Calu3 (cell line): ENCODE measurements at regions not wholly inside any gene's neighbourhood (a gene's known extent, or its start where the extent isn't known, plus 50 kb on each side); places are given as distances from the start of the nearest gene placed in this dataset.

Experiments used
- BruUV-seq: library from RNA; stranded (reverse); fragments of 400-500 nt; replicated peaks from 2 replicates; lab custom pipeline; 2021; lab: Mats Ljungman, UMichigan
- CTCF ChIA-PET: fragments of 300-600 bp; sonication (Branson Sonifier 250); formaldehyde crosslinking; loops from one replicate; lab custom pipeline; 2022; ENCODE audit warnings: antibody characterized with exemption; lab: Charles Lee
- DNase-seq: peaks from one replicate; pipeline ENCODE4 v3.0.0; 2022
- H3K27ac Mint-ChIP-seq: one replicate; pipeline ENCODE4 v1.8.0; 2022; ENCODE audit warnings: mixed read lengths; ENCODE audit not compliant: unreplicated experiment
- H3K27me3 Mint-ChIP-seq: one replicate; pipeline ENCODE4 v1.8.0; 2022; ENCODE audit warnings: mixed read lengths; ENCODE audit not compliant: unreplicated experiment
- H3K36me3 Mint-ChIP-seq: one replicate; pipeline ENCODE4 v1.8.0; 2022; ENCODE audit warnings: mild to moderate bottlenecking, moderate library complexity, mixed read lengths; ENCODE audit not compliant: insufficient read depth, unreplicated experiment
- H3K4me1 Mint-ChIP-seq: one replicate; pipeline ENCODE4 v1.8.0; 2022; ENCODE audit warnings: mild to moderate bottlenecking, low read depth, mixed read lengths; ENCODE audit not compliant: unreplicated experiment
- H3K4me3 Mint-ChIP-seq: one replicate; pipeline ENCODE4 v1.8.0; 2022; ENCODE audit warnings: mild to moderate bottlenecking, low read depth, moderate library complexity, mixed read lengths; ENCODE audit not compliant: unreplicated experiment
- H3K9me3 Mint-ChIP-seq: one replicate; pipeline ENCODE4 v1.8.0; 2022; ENCODE audit warnings: low read depth, mixed read lengths; ENCODE audit not compliant: unreplicated experiment
- CTCF ChIP-seq: fragments of 200-600 bp; IDR thresholded peaks from one replicate; pipeline ENCODE4 v1.8.0; 2022; ENCODE audit warnings: antibody characterized with exemption; ENCODE audit not compliant: unreplicated experiment
- intact Hi-C: fragments of 100-400 bp; cut with micrococcal nuclease; formaldehyde crosslinking; loops from one replicate; pipeline ENCODE4 v1.10.0; 2022; ENCODE audit not compliant: unreplicated experiment

DNA sequence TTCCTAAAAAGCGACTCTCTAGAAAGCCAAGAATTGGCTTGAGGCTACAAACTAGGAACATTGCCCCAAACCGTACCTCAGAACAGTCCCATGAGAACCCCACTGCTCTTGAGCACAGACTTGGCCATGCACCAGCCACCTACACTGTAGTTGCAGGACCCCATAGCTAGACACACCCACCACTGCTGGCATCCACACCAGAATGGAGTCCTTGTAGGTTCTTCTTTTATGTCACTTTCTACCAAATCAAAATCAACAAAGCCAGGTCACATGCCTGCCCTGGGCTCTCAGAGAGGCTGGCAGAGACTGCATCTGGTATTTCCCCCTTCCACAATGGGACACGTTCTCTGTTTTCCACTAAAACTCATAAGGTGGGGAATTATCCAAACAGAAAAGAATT, 290.5 kb downstream of the SHOX2 start:
- DNase-seq: no peak
- H3K36me3 Mint-ChIP-seq: no peaks in the 10 kb centered on the region
- H3K4me1 Mint-ChIP-seq: no peaks in the 10 kb centered on the region
- no peak for TF ChIP-seq CTCF
- H3K27ac Mint-ChIP-seq: no peak overlapping the region
- intact Hi-C loops: no loop called here
- CTCF ChIA-PET: interaction anchor here (0.7 kb wide), 1 partner anchor 240 kb away, joined by 8 read pairs; no protein-coding TSS in a partner anchor
- no TSS peak for BruUV-seq
- no peak overlapping the region for H3K4me3 Mint-ChIP-seq
- H3K9me3 Mint-ChIP-seq: no peaks in the 10 kb centered on the region
- H3K27me3 Mint-ChIP-seq: peaks cover 2% of the 10 kb centered on the region

DNA sequence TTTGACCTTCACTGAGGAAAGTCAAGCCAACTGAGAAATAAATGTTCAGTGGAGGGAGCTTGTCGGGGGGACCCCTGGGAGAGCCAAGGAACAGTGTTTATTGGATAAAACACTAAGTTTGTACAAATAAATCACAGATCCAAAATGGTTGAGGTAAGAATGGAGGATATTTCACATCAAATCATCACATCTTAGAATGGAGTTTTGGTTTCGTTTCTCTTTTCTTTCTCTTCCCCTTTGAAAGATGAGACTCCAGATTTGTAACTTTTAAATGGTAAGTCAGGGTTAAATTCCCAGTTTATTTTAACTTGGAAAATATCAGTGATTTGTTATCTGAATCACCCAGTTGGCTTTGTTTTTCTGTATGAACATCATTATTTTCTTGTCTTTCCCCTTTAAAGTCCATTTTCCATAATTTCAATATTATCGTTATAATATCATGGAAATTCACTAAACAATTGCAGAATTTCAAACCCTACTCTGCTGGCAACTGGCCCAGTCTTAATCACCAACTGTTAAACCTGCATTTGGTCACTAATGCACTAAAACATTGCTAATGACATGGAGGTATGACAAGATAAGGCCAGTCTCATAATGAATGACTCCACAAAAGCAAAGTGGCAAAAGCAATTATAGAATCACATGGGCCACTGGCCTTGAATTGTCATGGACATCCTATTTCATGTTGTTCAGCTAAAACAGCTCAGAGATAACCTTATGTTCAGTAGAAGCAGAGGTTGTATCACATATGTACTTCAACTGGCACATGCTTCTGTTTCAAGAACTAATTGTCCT, 295.1 kb downstream of the SHOX2 start:
- Mint-ChIP-seq H3K4me3 (no peak overlapping the region), H3K27me3 (no peaks in the 10 kb centered on the region), H3K36me3 (no peaks in the 10 kb centered on the region), H3K27ac (no peak overlapping the region), H3K4me1 (no peaks in the 10 kb centered on the region), H3K9me3 (no peaks in the 10 kb centered on the region)
- DNase-seq: no peak
- intact Hi-C loops: no loop called here
- TF ChIP-seq CTCF: no peak
- BruUV-seq: no TSS peak
- CTCF ChIA-PET: no interaction called here

- CTCF ChIA-PET: interaction anchor here (1.0 kb wide), 1 partner anchor 12 kb away, joined by 3 read pairs; no protein-coding TSS in a partner anchor
- no peak overlapping the region for H3K4me3 Mint-ChIP-seq
- no peak for DNase-seq
- H3K36me3 Mint-ChIP-seq: no peaks in the 10 kb centered on the region
- no peaks in the 10 kb centered on the region for H3K9me3 Mint-ChIP-seq
- H3K27ac Mint-ChIP-seq: no peak overlapping the region
- BruUV-seq: no TSS peak
- intact Hi-C loops: no loop called here
- no peak for TF ChIP-seq CTCF
- peaks cover 20% of the 10 kb centered on the region for H3K27me3 Mint-ChIP-seq
- no peaks in the 10 kb centered on the region for H3K4me1 Mint-ChIP-seq
Observed at GRCh38 chr3:157807280-157807679, 298.9 kb downstream of the SHOX2 start.

- Mint-ChIP-seq H3K9me3 (peaks cover 2% of the 10 kb centered on the region), H3K27ac (no peak overlapping the region), H3K36me3 (no peaks in the 10 kb centered on the region), H3K27me3 (peaks cover 36% of the 10 kb centered on the region), H3K4me3 (no peak overlapping the region), H3K4me1 (no peaks in the 10 kb centered on the region)
- CTCF ChIA-PET: interaction anchor here (1.2 to 1.5 kb wide), 2 partner anchors 11 to 22 kb away, joined by 3 to 4 read pairs; no protein-coding TSS in a partner anchor
- TF ChIP-seq CTCF: no peak
- DNase-seq: no peak
- intact Hi-C loops: no loop called here
- no TSS peak for BruUV-seq
Observed at GRCh38 chr3:157805538-157805937, 300.7 kb downstream of the SHOX2 start.
